Parathyroid adenoma (tissue), 2 donors: ENCODE measurements at regions not wholly inside any gene's neighbourhood (a gene's known extent, or its start where the extent isn't known, plus 50 kb on each side); places are given as distances from the start of the nearest gene placed in this dataset.

Experiments used
- H2AFZ ChIP-seq: fragments of 300-600 bp; sonication (generic); one replicate; pipeline ENCODE4 v1.7.0; 2017; ENCODE audit warnings: antibody characterized with exemption, mild to moderate bottlenecking
- H3K27ac ChIP-seq: fragments of 300-600 bp; sonication (generic); one replicate; pipeline ENCODE4 v1.7.0; 2017
- H3K27me3 ChIP-seq: fragments of 300-600 bp; sonication (generic); one replicate; pipeline ENCODE4 v1.7.0; 2017; ENCODE audit warnings: low read length; ENCODE audit not compliant: control insufficient read depth, insufficient read depth
- H3K36me3 ChIP-seq: fragments of 300-600 bp; sonication (generic); one replicate; pipeline ENCODE4 v1.7.0; 2017; ENCODE audit warnings: low read length; ENCODE audit not compliant: control insufficient read depth, insufficient read depth
- H3K4me1 ChIP-seq: fragments of 300-600 bp; sonication (generic); one replicate; pipeline ENCODE4 v1.7.0; 2017; ENCODE audit warnings: control low read depth
- H3K4me2 ChIP-seq: fragments of 300-600 bp; sonication (generic); one replicate; pipeline ENCODE4 v1.7.0; 2017; ENCODE audit warnings: low read length
- H3K4me3 ChIP-seq: fragments of 300-600 bp; sonication (generic); one replicate; pipeline ENCODE4 v1.7.0; 2017; ENCODE audit warnings: low read depth, low read length
- H3K79me2 ChIP-seq: fragments of 300-600 bp; sonication (generic); one replicate; pipeline ENCODE4 v1.7.0; 2017; ENCODE audit warnings: control low read depth
- H3K9ac ChIP-seq: fragments of 300-600 bp; sonication (generic); one replicate; pipeline ENCODE4 v1.7.0; 2017; ENCODE audit warnings: mild to moderate bottlenecking
- H3K9me3 ChIP-seq: fragments of 300-600 bp; sonication (generic); one replicate; pipeline ENCODE4 v1.7.0; 2017; ENCODE audit warnings: low read length; ENCODE audit not compliant: control insufficient read depth
- TF ChIP-seq, protein P1 (sequence below): fragments of 300-600 bp; sonication (generic); IDR thresholded peaks from one replicate; pipeline ENCODE4 v1.7.0; 2017; ENCODE audit warnings: antibody characterized with exemption, mild to moderate bottlenecking
- donor health status: primary hyperparathyroidism.

DNA sequence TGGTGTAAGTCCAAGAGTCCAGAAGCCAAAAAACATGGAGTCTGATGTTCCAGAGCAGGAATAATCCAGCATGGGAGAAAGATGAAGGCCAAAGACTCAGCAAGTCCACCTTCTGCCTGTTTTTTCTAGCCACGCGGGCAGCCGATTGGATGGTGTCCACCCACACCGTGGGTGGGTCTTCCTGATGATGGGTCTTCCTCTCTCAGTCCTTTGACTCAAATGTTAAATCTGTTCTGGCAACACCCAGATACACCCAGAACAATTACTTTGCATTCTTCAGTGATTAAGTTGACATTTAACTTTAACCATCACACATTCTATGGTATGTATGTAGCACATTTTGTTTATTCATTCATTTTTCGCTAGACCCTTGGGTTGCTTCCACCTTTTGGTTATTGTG, 944.4 kb downstream of the PLA2G4A start:
- Histone ChIP-seq H3K27ac (no peak overlapping the region), H3K36me3 (no peaks in the 10 kb centered on the region), H3K9ac (no peak overlapping the region), H3K79me2 (no peaks in the 10 kb centered on the region), H3K4me3 (no peak overlapping the region), H3K9me3 (no peaks in the 10 kb centered on the region), H2AFZ (no peak overlapping the region), H3K27me3 (no peaks in the 10 kb centered on the region), H3K4me1 (no peaks in the 10 kb centered on the region), H3K4me2 (no peak overlapping the region)
- TF ChIP-seq, protein P1, sequence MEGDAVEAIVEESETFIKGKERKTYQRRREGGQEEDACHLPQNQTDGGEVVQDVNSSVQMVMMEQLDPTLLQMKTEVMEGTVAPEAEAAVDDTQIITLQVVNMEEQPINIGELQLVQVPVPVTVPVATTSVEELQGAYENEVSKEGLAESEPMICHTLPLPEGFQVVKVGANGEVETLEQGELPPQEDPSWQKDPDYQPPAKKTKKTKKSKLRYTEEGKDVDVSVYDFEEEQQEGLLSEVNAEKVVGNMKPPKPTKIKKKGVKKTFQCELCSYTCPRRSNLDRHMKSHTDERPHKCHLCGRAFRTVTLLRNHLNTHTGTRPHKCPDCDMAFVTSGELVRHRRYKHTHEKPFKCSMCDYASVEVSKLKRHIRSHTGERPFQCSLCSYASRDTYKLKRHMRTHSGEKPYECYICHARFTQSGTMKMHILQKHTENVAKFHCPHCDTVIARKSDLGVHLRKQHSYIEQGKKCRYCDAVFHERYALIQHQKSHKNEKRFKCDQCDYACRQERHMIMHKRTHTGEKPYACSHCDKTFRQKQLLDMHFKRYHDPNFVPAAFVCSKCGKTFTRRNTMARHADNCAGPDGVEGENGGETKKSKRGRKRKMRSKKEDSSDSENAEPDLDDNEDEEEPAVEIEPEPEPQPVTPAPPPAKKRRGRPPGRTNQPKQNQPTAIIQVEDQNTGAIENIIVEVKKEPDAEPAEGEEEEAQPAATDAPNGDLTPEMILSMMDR, result no peak

DNA sequence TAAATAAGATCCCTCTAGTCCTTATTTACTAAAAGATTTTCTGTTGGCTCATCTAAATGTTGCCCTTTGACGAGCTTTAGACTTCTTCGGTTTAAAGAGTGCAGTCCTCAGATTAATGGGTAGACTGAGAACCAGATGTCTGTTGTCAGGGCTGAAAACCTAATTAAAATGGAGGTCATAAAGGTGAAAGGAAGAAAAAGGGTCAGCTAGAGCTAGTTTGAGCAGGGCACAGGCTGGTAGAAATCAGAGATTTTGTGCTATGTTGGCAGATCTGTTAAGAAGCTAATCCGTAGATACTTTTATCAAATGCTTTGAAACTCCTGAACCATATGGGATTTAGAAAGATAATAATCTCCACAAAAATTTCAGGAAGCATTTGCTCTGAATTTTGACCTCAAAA, 959.0 kb downstream of the PLA2G4A start:
- Histone ChIP-seq H2AFZ (no peak overlapping the region), H3K36me3 (no peaks in the 10 kb centered on the region), H3K79me2 (no peaks in the 10 kb centered on the region), H3K4me1 (no peaks in the 10 kb centered on the region), H3K27ac (no peak overlapping the region), H3K9ac (no peak overlapping the region), H3K27me3 (no peaks in the 10 kb centered on the region), H3K9me3 (no peaks in the 10 kb centered on the region), H3K4me3 (no peak overlapping the region), H3K4me2 (no peak overlapping the region)
- TF ChIP-seq, protein P1, result no peak

DNA sequence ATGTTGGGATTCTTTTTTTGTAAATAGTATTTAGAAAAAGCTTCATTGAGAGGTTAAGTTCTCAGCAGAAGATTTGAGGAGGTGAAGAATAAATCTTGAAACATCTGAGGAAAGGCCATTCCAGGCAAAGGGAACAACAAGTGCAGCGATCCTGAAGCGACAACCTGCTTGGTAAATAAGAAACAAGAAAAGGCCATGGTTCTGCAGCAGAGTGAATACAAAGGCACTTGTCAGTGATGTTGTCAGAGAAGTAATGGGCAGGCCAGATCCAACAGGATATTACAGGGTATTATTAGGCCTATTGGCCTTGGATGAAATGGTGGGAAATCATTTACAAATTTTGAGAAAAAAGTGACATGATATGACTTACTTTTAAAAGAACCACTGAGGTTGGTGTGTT, 960.0 kb downstream of the PLA2G4A start:
- Histone ChIP-seq H3K4me1 (no peaks in the 10 kb centered on the region), H2AFZ (no peak overlapping the region), H3K4me2 (no peak overlapping the region), H3K27ac (no peak overlapping the region), H3K9ac (no peak overlapping the region), H3K4me3 (no peak overlapping the region), H3K9me3 (no peaks in the 10 kb centered on the region), H3K27me3 (no peaks in the 10 kb centered on the region), H3K79me2 (no peaks in the 10 kb centered on the region), H3K36me3 (no peaks in the 10 kb centered on the region)
- TF ChIP-seq, protein P1, result no peak

DNA sequence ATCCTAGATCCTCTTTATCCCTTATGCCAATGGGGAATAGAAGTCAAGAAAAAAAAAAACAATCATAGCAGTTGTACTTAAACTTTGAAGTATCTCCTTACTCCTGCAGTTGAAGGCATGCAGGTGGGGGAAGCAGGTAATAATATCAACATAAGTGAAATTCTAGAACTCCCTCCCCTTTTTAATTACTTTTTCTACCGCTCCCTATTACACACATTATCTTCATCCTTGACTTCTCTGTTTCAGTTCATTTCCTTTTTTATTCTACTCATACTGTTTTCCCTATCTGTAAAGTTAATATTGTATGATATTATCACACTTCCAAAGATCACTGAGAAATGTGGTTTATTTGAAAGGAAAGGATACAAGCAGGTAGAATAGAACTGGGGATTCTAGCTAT, 962.0 kb downstream of the PLA2G4A start:
- no peaks in the 10 kb centered on the region for H3K27me3 ChIP-seq
- no peaks in the 10 kb centered on the region for H3K4me1 ChIP-seq
- H3K79me2 ChIP-seq, result no peaks in the 10 kb centered on the region

DNA sequence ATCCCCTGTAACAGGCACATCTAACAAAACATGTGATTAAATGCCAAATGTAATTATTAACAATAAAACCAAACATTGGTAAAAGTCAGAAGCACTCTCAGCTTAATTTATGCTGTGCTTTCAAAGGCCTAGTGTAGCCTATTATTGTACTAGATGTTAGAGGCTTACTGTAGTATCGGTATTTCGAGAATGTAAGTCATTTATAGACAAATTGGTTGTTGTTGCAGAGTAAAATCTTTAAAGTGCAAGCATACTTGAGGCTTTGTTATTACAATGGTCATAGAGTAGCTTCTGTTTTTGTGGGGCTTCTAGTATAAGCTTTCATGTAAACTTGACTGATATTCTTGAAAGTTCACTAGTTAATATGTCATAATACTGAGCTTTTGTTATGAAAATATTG, 965.8 kb downstream of the PLA2G4A start:
- Histone ChIP-seq H3K4me1 (no peaks in the 10 kb centered on the region), H3K27me3 (no peaks in the 10 kb centered on the region), H3K4me2 (no peak overlapping the region), H2AFZ (no peak overlapping the region), H3K9me3 (no peaks in the 10 kb centered on the region), H3K9ac (no peak overlapping the region), H3K4me3 (no peak overlapping the region), H3K36me3 (no peaks in the 10 kb centered on the region), H3K27ac (no peak overlapping the region), H3K79me2 (no peaks in the 10 kb centered on the region)
- TF ChIP-seq, protein P1, result no peak

More for the DNA sequence above, 962.0 kb downstream of the PLA2G4A start:
- no peaks in the 10 kb centered on the region for H3K9me3 ChIP-seq
- no peak overlapping the region for H2AFZ ChIP-seq
- no peak overlapping the region for H3K4me3 ChIP-seq
- TF ChIP-seq, protein P1, result no peak
- no peak overlapping the region for H3K27ac ChIP-seq
- no peaks in the 10 kb centered on the region for H3K36me3 ChIP-seq
- H3K4me2 ChIP-seq, result no peak overlapping the region
- no peak overlapping the region for H3K9ac ChIP-seq
